Thoracic aorta (tissue), 2 donors: ENCODE measurements at regions not wholly inside any gene's neighbourhood (a gene's known extent, or its start where the extent isn't known, plus 50 kb on each side); places are given as distances from the start of the nearest gene placed in this dataset.

ENCODE experiments used
- ATAC-seq: fragments of 150-250 bp; one replicate; pipeline ENCODE4 v1.8.0; 2017; ENCODE audit warnings: low read depth; ENCODE audit not compliant: insufficient number of reproducible peaks, low FRiP score
- DNase-seq: peaks from one replicate; pipeline ENCODE4 v3.0.0-alpha.2; 2020; ENCODE audit warnings: low spot score
- H3K27ac ChIP-seq, 2 donors: fragments of 200-600 bp; sonication (generic); 1 replicate in 1 of 2; 2 replicates in 1 of 2; pipeline ENCODE4 v1.5.1; 2016; ENCODE audit warnings: mild to moderate bottlenecking in 2 of 2, moderate library complexity in 2 of 2
- H3K27me3 ChIP-seq: fragments of 200-600 bp; sonication (generic); replicated peaks from 2 replicates; pipeline ENCODE4 v1.6.0; 2016; ENCODE audit warnings: mild to moderate bottlenecking; ENCODE audit not compliant: insufficient read depth
- H3K36me3 ChIP-seq: fragments of 200-600 bp; sonication (generic); one replicate; pipeline ENCODE4 v1.5.1; 2016
- H3K4me1 ChIP-seq, 2 donors: fragments of 200-600 bp; sonication (generic); 1 replicate in 1 of 2; 2 replicates in 1 of 2; pipeline versions ENCODE4 v1.5.1 to v1.6.0; 2016; ENCODE audit warnings: low read depth in 2 of 2, mild to moderate bottlenecking in 1 of 2; ENCODE audit not compliant: control insufficient read depth in 1 of 2
- H3K4me3 ChIP-seq: fragments of 200-600 bp; sonication (generic); 2 replicates; pipeline ENCODE4 v1.5.1; 2016; ENCODE audit warnings: mild to moderate bottlenecking
- H3K9me3 ChIP-seq: fragments of 200-600 bp; sonication (generic); 2 replicates; pipeline ENCODE4 v1.5.1; 2016
- CTCF ChIP-seq: fragments of 200-600 bp; sonication (generic); IDR thresholded peaks from one replicate; pipeline ENCODE4 v1.5.1; 2019; ENCODE audit warnings: antibody characterized with exemption

DNA sequence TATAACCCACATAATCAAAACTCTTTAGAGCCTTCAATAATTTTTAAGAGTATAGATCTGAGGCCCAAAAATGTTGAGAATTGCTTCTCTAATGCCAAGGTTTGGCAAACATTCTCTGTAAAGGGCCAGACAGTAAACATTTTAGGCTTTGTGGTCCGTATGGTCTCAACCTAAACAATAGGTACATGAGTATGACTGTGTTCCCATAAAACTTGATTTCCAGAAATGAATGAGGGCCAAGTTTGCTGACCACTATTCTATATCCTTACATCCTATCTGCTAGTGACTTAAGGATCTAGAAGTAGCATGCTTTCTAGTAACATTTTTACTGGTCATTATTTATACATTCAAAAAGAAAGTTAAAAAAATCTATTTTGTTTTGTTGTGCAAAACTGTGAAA, 58.9 kb downstream of the MPP7 start:
- Histone ChIP-seq H3K27me3 (no peaks in the 10 kb centered on the region), H3K36me3 (no peaks in the 10 kb centered on the region), H3K4me1 (peaks cover 15 to 30% of the 10 kb centered on the region in 2 donors), H3K4me3 (no peak overlapping the region), H3K9me3 (no peaks in the 10 kb centered on the region), H3K27ac (no peak overlapping the region)
- ATAC-seq: no peak
- TF ChIP-seq CTCF: no peak
- DNase-seq: no peak

- TF ChIP-seq CTCF: no peak
- no peak for ATAC-seq
- H3K9me3 ChIP-seq: no peaks in the 10 kb centered on the region
- no peaks in the 10 kb centered on the region for H3K36me3 ChIP-seq
- peaks cover 12 to 18% of the 10 kb centered on the region in 2 donors for H3K4me1 ChIP-seq
- H3K4me3 ChIP-seq: no peak overlapping the region
- no peak for DNase-seq
- no peaks in the 10 kb centered on the region for H3K27me3 ChIP-seq
- H3K27ac ChIP-seq: no peak overlapping the region
Measured at GRCh38 chr10:28242555-28243204, 60.2 kb downstream of the MPP7 start.

DNA sequence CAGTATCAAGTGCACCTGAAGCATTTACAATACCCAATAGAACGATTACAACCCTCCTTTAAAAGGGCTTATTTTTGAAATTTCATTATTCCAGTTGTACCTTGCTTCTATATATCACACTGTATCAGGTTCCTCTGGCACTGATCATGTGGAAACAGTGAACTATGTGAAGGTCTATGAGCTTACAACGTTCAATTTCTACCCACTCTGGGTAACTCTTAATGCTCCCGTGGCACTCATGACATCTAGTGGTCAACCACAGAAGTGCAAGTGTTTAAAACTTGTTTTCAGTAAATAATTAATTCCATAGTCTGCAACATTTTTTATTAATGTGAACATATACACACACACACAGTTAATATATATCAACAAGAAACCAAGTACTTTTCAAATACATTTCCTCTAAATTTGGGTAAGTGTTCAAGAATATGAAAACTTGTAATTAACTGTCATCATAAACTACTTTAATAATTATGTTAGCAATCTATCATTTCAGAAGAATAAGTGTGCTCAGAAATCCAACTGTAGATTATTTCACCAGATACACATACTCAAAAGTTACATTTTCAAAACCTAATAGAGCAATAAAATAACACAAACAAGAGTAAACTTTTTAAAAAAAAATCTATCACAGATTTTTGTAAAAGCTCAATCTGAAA, 61.0 kb downstream of the MPP7 start:
- no peak overlapping the region for H3K27ac ChIP-seq
- H3K4me3 ChIP-seq: peak overlapping the region; percentile 9
- no peaks in the 10 kb centered on the region for H3K36me3 ChIP-seq
- ATAC-seq (peak; percentile 50), DNase-seq (no peak)
- H3K4me1 ChIP-seq: peaks cover 9 to 15% of the 10 kb centered on the region in 2 donors
- H3K27me3 ChIP-seq: no peaks in the 10 kb centered on the region
- peak; percentile 90 for TF ChIP-seq CTCF
- no peaks in the 10 kb centered on the region for H3K9me3 ChIP-seq

- Histone ChIP-seq H3K4me3 (no peak overlapping the region), H3K9me3 (no peaks in the 10 kb centered on the region), H3K27ac (no peak overlapping the region), H3K36me3 (no peaks in the 10 kb centered on the region), H3K27me3 (no peaks in the 10 kb centered on the region), H3K4me1 (peaks cover 9 to 15% of the 10 kb centered on the region in 2 donors)
- ATAC-seq: no peak
- no peak for DNase-seq
- no peak for TF ChIP-seq CTCF
Measured at GRCh38 chr10:28240400-28240799, 62.5 kb downstream of the MPP7 start.

DNA sequence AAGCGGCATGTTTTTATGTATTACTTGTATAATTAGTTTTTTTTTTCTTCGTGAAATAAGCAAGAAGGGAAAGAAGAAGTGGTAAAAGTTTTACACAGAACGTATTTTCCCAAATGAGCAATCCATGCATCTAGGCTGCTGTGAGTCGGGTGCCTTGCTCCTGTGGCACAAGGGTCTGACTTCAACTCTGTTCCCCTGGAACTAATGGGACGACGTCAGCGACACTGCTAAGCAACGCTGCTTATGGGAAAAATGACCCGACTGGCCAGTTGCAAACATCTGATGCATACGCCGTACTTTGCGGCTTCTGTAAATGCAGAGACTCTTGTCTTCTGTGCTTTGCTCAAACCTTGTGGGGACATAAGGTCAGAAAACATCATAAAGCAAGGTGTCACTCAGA, 66.3 kb downstream of the MPP7 start:
- peaks cover 8 to 12% of the 10 kb centered on the region in 2 donors for H3K4me1 ChIP-seq
- DNase-seq (no peak), ATAC-seq (no peak)
- no peaks in the 10 kb centered on the region for H3K27me3 ChIP-seq
- no peak for TF ChIP-seq CTCF
- H3K9me3 ChIP-seq: no peaks in the 10 kb centered on the region
- no peak overlapping the region for H3K4me3 ChIP-seq
- no peak overlapping the region for H3K27ac ChIP-seq
- H3K36me3 ChIP-seq: no peaks in the 10 kb centered on the region
